ENCODE measurements at regions not wholly inside any gene's neighbourhood (a gene's known extent, or its start where the extent isn't known, plus 50 kb on each side); places are given as distances from the start of the nearest gene placed in this dataset.
"Not testable (repeated sequence)": the region's sequence is repeated elsewhere in the genome, so short reads cannot be mapped to it uniquely, and the experiment has no call there.

DNA sequence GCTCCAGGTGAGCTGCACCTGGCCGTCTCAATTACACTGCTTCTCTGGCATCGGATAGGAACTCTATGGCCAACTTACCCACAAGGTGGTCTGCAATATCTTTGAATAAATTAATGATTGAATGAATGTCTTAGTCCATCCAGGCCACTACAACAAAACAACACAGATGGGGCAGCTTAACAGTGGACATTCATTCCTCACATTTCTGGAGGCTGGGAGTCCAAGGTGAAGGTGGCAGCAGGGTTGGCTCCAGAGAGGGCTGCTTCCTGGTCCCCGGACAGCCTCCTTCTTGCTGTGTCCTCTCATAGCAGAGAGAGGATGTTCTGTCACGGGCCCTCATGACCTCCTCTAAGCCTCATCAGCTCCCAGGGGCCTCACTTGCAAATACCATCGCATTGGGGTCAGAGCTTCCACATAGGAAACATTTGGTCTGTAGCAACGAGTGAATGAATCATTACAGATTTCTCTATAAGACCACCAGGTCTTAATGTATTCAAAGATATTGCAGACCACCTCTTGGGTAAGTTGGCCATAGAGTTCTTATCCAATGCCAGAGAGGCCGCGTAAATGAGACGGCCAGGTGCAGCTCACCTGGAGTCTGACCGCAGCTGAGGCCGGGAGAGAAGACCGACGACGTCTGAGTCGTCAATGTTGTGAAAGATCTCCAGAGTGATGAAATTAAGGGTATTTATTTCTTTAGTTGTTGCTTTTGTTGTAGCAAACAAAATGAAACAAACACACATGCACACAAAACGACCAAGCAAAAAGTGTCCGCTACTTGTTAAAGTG lies 182.7 kb upstream of the C14orf180 start:
- no peak for DNase-seq (ENCODE audit: low read depth, low spot score)

DNA sequence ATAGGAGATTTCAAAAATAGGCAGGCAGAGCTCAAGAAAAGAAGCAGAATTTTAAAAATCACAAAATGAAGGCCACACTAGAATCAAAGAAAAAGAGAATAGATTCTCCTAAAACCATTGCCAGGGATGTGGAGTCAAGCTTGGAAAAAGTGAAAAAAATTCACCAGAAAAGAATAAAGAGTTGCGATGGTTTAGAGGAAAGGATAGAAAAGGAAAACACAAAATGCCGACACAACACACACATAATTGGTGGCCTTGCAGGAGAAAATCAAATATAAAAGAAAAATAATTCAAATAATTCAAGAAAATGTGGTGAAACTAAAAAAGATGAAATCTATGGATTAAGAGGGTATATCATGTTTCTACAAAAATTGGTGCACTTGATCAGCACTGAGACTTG lies 181.6 kb upstream of the C14orf180 start:
- DNase-seq (ENCODE audit: low read depth, low spot score), result no peak

DNA sequence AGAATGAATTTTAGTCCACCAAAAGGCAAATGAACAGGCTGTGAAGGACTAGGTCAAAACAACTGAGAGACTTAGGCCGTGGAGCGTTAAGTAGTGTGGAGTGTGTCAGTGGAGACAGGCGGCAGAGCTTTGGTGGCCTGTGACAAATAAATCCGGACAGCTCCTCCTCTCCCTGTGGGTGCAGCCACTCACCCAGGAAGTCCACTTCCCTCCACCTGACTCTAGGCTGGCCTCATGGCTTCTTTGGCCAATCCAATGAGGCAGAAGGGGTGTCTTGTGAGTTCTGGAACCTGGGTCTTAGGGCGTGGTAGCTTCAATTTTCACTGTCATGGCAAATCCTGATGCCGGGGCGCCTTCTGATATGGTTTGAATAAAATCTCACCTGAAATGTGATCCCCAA lies 180.9 kb upstream of the C14orf180 start:
- no peak for DNase-seq (ENCODE audit: low read depth, low spot score)

- DNase-seq (ENCODE audit: low read depth, low spot score), result no peak
Measured at GRCh38 chr14:104399432-104400155, 180.0 kb upstream of the C14orf180 start.

- DNase-seq (ENCODE audit: low read depth, low spot score), result no peak
Measured at GRCh38 chr14:104400355-104400754, 179.2 kb upstream of the C14orf180 start.

DNA sequence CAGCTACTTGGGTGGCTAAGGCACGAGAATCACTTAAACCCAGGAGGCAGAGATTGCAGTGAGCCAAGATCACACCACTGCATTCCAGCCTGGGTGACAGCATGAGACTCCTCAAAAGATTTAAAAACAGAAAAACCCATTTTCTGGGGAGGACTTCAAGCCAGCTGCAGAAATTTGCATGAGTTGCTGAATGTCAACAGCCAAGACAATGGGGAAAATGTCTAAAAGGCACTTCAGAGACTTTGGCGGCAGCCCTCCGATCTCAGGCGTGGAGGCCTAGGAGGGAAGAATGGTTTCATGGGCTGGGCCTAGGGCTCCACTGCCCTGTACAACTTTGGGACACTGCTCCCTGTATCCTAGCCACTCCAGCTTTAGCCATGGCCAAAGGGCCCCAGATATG lies 177.8 kb upstream of the C14orf180 start:
- DNase-seq (ENCODE audit: low read depth, low spot score), result no peak

DNA sequence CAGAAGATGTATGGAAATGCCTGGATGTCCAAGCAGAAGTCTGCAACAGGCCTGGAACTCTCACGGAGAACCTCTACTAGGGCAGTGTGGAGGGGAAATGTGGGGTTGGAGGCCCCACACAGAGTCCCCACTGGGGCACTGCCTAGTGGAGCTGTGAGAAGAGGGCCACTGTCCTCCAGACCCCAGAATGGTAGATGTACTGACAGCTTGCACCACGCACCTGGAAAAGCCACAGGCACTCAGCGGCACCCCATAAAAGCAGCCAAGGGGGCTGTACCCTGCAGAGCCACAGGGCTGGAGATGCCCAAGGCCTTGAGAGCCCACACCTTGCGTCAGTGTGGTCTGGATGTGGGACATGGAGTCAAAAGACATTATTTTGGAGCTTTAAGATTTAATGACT lies 177.3 kb upstream of the C14orf180 start:
- DNase-seq (ENCODE audit: low read depth, low spot score), result not testable (repeated sequence)

- no peak for DNase-seq (ENCODE audit: low read depth, low spot score)
Measured at GRCh38 chr14:104403421-104404220, 175.9 kb upstream of the C14orf180 start.

- DNase-seq (ENCODE audit: low read depth, low spot score), result no peak
Measured at GRCh38 chr14:104404922-104405321, 174.6 kb upstream of the C14orf180 start.

GRCh38 chr14:104405360-104406226 lies 174.0 kb upstream of the C14orf180 start:
- no peak for DNase-seq (ENCODE audit: low read depth, low spot score)

- no peak for DNase-seq (ENCODE audit: low read depth, low spot score)
Measured at GRCh38 chr14:104406831-104407230, 172.7 kb upstream of the C14orf180 start.

DNA sequence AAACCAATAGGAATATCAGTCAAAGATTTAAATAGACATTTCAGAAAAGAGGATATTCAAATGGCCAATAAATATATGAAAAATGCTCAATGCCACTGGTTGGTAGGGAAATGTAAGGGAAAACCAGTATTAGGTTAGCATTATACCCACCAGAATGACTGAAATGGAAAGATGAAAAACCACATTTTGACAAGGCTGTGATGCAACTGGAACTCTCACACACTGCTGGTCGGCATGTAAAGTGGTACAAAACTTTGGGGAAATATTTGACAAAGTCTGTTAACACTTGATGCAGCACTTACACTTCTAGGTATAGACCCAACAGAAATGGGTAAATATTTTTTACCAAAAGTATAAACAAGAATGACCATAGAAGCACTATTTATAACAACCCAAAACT lies 163.2 kb upstream of the C14orf180 start:
- DNase-seq (ENCODE audit: low read depth, low spot score), result no peak

GRCh38 chr14:104419865-104420505 lies 159.6 kb upstream of the C14orf180 start:
- DNase-seq (ENCODE audit: low read depth, low spot score), result no peak

GRCh38 chr14:104420523-104420922 lies 159.0 kb upstream of the C14orf180 start:
- DNase-seq (ENCODE audit: low read depth, low spot score), result not testable (repeated sequence)

DNA sequence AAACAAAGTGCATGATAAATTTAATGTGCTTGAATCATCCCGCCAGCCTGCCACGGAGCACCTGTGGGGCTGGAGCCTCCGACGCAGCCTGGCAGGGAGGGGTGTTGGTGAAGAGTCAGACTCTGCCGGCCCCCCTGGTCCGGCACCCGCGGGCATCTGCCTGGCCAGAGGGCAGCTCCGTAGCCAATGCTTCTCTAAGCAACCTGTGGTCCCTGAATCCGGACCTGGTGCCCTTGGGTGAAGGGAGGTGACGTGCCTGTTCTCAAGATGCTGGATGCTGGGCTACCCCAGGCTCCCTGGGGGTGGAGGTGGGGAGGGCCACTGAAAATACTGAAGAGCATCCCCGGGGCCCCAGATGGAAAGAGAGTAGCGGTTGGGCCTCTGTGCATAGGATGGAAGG lies 158.6 kb upstream of the C14orf180 start:
- DNase-seq (ENCODE audit: low read depth, low spot score), result no peak

GRCh38 chr14:104421401-104421821 lies 158.2 kb upstream of the C14orf180 start:
- no peak for DNase-seq (ENCODE audit: low read depth, low spot score)

GRCh38 chr14:104421892-104422828 lies 157.4 kb upstream of the C14orf180 start:
- DNase-seq (ENCODE audit: low read depth, low spot score), result no peak

GRCh38 chr14:104422837-104423681 lies 156.5 kb upstream of the C14orf180 start:
- no peak for DNase-seq (ENCODE audit: low read depth, low spot score)

Data from pulmonary artery endothelial cell (primary cell).